Stimulated activated CD4-positive, alpha-beta T cell treated with anti-CD3 and anti-CD28 coated beads, Interleukin-4, amount 100 ng/mL, for 24 hours (primary cell): ENCODE measurements at regions not wholly inside any gene's neighbourhood (a gene's known extent, or its start where the extent isn't known, plus 50 kb on each side); places are given as distances from the start of the nearest gene placed in this dataset.
"Not testable (repeated sequence)": the region's sequence is repeated elsewhere in the genome, so short reads cannot be mapped to it uniquely, and the experiment has no call there.

ENCODE experiments used
- DNase-seq: peaks from one replicate; pipeline ENCODE4 v3.0.0-alpha.2; 2020

GRCh38 chr1:29583727-29584126 lies 347.4 kb downstream of the PTPRU start:
- DNase-seq, result no peak

GRCh38 chr1:29581256-29581655 lies 344.9 kb downstream of the PTPRU start:
- no peak for DNase-seq

- DNase-seq, result no peak
Observed at GRCh38 chr1:29579821-29580425, 343.6 kb downstream of the PTPRU start.

- no peak for DNase-seq
Observed at GRCh38 chr1:29577512-29577911, 341.2 kb downstream of the PTPRU start.

GRCh38 chr1:29576510-29576909 lies 340.2 kb downstream of the PTPRU start:
- no peak for DNase-seq

GRCh38 chr1:29575826-29576225 lies 339.5 kb downstream of the PTPRU start:
- DNase-seq, result no peak

GRCh38 chr1:29575277-29575676 lies 339.0 kb downstream of the PTPRU start:
- DNase-seq, result no peak

GRCh38 chr1:29574871-29575270 lies 338.5 kb downstream of the PTPRU start:
- DNase-seq, result no peak

- no peak for DNase-seq
Observed at GRCh38 chr1:29569971-29570634, 333.8 kb downstream of the PTPRU start.

- no peak for DNase-seq
Observed at GRCh38 chr1:29567257-29567656, 330.9 kb downstream of the PTPRU start.

- no peak for DNase-seq
Observed at GRCh38 chr1:29565490-29565889, 329.2 kb downstream of the PTPRU start.

- no peak for DNase-seq
Observed at GRCh38 chr1:29563571-29563970, 327.2 kb downstream of the PTPRU start.

GRCh38 chr1:29563092-29563491 lies 326.8 kb downstream of the PTPRU start:
- no peak for DNase-seq

GRCh38 chr1:29559056-29559455 lies 322.7 kb downstream of the PTPRU start:
- DNase-seq, result no peak

GRCh38 chr1:29557701-29558600 lies 321.6 kb downstream of the PTPRU start:
- DNase-seq, result no peak

- DNase-seq, result no peak
Observed at GRCh38 chr1:29557066-29557465, 320.7 kb downstream of the PTPRU start.

GRCh38 chr1:29556657-29557056 lies 320.3 kb downstream of the PTPRU start:
- no peak for DNase-seq

- DNase-seq, result no peak
Observed at GRCh38 chr1:29555043-29555620, 318.8 kb downstream of the PTPRU start.

GRCh38 chr1:29554208-29554778 lies 318.0 kb downstream of the PTPRU start:
- DNase-seq, result no peak

GRCh38 chr1:29551123-29551936 lies 315.0 kb downstream of the PTPRU start:
- DNase-seq, result no peak

- no peak for DNase-seq
Observed at GRCh38 chr1:29550119-29550841, 314.0 kb downstream of the PTPRU start.

GRCh38 chr1:29549728-29550118 lies 313.4 kb downstream of the PTPRU start:
- not testable (repeated sequence) for DNase-seq
